Stimulated activated CD4-positive, alpha-beta T cell treated with anti-CD3 and anti-CD28 coated beads, TNF-alpha, amount 100 ng/mL, for 48 hours (primary cell): ENCODE measurements at regions not wholly inside any gene's neighbourhood (a gene's known extent, or its start where the extent isn't known, plus 50 kb on each side); places are given as distances from the start of the nearest gene placed in this dataset.

Experiments
- DNase-seq, 3 donors: peaks; one replicate each; pipeline ENCODE4 v3.0.0-alpha.2; 2020; ENCODE audit warnings: low read depth in 3 of 3

DNA sequence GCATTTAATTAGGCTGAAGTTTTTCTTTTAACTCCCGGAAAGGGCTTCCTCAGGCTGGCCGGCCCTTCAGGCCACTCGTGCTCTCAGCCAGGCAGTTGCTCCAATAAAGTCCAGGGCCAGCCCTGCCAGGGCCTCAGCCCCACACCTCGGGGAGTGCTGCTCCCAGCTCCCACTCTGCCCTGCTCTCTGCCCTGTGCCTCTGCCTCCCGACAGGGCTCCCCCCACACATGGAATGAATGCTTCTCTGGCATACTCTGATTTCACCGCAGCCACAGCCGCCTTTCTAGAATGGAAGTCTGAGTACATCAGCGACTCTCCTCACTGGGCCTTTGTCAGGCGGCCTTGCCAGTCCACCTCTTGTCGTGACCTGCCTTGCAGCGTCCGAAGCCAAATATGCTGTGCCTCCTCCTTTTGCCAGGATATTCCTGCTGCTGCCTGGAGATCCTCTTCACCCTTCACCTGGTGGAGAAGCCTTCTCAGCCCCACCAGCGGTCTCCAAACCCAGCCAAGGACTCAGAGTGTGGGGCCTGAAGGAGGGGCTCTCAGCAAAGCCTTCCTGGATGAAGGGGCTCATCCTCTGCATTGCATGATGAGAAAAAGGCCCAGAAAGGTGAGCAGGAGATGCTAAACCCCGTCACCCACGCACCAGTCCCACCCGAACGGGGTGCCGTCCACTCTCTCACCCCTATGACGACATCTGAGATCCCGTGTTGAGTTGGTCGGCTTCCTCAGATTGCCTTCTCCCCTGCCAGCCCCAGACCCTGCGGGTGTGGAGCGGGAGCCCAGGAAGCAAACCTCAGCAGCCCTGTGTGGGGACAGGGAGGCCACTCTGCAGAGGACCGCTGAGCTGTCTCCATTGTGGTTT, 472.7 kb upstream of the HS6ST1 start:
- no peak for DNase-seq

DNA sequence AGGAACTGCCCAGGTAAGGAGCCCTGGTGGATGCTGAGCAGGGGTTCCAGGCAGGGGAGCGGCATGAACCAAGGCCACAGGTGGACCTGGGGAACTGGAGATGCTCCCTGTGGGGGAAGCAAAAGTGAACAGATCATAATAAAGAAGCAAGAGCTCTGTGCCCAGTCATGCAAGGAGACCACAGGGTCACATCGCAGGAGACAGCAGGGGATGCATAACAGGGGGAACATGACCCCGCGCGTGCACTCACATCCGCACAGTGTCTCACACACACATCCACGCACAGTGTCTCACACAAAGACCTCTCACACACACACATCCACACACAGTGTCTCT, 473.3 kb upstream of the HS6ST1 start:
- no peak for DNase-seq

DNA sequence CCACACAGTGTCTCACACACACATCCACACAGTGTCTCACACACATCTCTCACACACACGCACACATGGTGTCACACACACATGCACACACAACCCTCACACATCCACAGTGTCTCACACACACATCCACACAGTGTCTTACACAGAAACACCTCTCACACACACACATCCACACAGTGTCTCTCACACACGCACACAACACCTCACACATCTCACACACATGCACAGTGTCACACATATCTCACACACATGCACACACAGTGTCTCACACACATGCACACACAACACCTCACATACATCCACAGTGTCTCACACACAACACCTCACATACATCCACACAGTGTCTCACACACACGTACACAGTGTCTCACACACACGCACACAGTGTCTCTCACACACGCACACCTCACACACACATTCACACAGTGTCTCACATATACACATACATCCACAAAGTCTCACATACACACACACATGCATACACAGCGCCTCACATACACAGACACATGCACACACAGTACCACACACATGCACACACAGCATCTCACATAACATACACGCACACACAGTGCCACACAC, 473.9 kb upstream of the HS6ST1 start:
- DNase-seq: no peak

DNA sequence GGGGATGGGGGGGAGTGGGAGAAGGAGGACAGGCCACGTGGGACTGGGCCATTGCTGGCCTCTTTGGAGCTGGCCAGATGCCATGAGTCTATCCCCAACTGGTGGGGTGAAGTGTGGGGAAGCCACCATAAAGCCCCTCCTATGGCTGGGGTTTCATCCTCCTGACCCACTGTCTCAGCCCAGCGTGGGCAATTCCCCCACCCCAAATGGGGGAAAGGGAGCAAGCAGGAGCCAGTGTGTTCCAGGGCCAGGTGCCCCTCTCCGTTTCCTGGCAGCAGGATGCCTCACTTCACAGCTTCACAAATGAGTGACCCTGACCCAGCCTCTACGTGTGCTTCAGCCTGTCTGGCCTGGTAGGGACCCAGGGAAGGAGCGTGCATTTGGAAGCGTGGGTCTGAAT, 474.7 kb upstream of the HS6ST1 start:
- DNase-seq: no peak

DNA sequence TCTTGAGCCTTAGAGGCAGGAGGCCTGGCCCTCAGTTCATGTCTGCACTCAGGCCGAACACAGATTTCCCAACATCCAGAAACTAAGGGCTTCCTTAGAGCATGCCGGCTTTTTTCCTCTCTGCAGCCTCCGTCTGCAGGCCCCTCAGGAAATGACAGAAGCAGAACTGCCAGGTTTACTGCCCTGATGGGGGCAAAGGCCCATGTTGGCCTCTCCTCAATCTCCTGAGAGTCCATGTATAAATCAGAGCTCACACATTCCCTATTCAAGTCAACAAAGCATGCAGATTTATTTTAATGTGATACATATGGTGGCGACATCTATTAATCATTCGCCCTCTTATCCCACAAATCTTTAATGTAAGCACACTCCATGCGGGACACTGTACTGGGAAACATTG, 475.6 kb upstream of the HS6ST1 start:
- no peak for DNase-seq

DNA sequence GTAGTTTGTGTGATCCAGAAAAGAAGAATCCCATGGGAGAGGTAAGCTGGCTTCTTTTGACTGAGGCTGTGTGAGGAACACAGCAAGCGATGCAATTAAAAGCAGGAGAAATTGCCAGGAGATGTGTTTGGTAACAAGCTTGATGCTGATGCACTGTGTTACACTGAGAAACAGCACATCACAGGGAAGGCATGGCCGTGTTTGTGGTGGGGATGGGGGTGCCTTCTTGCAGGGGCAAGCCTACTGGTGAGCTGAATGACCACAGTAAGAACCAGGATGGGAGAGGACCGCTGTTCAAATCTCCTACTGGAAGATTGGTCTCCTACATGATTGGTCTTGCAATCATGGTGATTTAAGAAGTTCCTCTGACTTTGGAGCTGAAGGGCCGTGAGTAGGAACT, 477.7 kb upstream of the HS6ST1 start:
- no peak for DNase-seq

DNA sequence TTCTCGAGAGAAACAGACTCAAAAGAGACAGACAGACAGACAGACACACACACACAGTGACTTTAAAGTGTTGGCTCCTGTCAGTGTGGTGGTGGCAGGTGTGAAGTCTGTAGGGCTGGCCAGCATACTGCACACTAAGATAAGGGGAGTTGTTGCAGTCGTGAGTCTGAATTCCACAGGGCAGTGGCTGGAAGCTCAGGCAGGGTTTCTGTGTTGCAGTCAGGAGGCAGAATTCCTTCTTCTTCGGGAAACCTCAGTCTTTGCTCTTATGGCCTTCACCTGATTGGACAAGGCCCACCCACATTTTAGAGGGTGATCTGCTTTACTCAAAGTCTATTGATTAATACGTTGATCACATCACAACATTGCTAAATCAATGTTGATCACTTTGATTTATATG, 478.4 kb upstream of the HS6ST1 start:
- DNase-seq: no peak

DNA sequence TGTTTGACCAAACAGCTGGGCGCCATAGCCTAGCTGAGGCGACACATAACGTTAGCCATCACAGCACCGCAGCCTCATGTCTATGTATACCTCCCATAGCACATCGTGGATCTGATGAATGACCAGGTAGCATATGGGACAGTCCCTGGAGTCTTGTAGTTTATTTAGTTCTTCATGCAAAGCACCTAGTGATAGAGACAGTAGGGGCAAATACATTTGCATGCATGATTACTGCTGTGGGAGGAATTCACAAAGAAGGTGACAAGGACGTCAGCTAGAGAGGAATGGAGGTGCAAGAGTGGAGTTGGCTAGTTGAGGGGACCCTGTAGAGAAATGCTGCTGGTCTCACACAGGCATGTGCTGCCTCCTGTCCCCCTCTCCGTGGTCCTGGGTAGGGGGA, 478.9 kb upstream of the HS6ST1 start:
- DNase-seq: no peak

DNA sequence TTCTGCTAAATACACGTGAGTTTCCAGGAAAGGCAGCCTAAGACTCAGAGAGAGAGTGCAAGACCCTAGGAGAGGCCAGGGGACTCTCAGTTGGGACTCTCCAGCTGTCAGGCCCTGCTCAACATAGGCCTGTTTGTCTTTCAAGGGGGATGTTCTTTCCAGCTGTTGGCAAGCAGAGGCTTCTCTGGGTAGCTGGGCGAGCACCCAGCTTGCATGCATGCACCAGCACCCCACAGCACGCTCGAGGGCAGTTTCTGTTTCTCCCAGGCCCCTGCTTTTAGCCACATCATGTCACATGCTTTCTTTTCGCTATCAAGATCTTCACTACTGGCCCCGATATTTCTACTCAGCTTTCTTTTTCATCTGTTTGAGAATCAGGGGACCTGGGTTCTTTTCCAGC, 479.3 kb upstream of the HS6ST1 start:
- no peak for DNase-seq

DNA sequence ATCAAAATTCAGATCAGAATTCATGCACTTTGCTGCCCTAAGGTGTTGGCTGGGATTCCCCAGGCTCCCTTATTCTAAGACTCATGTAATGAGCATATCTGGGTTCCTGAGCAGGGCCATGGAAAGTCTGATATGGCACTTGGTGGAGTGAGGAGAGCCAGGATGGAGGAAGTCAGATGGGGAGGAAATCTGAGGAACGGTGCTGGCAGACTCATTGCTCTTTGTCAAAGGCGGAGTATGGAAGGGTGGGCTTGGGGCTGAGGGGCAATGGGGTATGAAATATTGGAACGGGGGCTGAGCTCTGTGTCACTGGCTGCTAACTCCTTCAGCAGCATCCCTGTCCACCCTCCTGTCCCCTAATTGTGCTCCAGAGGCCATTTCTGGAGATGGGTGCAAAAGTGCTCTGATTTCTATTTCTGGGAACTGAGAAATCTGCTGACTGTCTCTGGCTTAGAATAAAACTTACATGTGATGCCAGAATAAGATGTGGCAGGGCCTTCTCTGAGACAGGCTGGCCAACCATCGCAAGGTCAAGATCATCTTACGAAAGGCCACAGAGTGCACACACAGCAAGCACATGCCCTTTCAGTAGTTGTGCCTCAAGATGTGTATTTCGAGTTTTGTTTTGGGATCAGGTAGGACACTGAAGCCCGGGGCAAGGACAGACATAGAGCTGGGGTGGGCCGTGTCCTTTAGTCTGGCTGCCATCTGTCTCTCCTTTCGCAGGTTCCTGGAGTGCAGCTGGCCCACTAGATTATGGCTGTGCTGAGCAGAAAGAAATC, 480.0 kb upstream of the HS6ST1 start:
- DNase-seq: no peak

DNA sequence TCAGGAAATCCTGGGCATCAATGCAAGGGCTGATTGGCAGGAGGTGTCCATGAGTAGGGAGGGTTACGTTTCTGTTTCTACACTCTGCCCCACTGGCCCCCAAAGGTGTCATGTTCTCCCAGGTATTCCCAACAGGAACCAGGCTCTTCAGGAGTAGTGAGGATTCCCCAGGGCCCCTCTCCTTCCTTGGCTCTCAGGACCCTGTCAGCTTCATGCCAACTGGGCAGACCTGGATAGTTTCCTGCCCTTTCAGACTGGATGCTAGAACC, 480.6 kb upstream of the HS6ST1 start:
- no peak for DNase-seq

DNA sequence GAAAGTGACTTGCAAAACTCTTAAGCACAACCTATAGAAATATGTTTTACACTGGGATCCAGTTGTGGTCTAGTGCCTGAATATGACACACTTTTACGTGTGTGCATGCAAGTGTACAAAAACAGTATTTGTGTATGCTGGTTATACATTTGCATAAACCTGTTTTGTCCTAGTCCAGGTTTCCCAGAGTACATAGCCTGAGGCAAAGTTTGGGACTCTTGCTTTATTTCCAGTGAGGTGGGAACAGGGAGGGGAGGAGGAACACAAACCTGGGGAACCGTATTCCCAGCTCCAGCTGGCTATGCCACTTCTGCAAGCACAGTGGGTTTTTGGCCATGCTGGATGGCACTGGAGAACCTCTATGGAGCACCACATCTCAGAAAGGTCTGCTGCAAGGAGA, 481.1 kb upstream of the HS6ST1 start:
- DNase-seq: no peak

DNA sequence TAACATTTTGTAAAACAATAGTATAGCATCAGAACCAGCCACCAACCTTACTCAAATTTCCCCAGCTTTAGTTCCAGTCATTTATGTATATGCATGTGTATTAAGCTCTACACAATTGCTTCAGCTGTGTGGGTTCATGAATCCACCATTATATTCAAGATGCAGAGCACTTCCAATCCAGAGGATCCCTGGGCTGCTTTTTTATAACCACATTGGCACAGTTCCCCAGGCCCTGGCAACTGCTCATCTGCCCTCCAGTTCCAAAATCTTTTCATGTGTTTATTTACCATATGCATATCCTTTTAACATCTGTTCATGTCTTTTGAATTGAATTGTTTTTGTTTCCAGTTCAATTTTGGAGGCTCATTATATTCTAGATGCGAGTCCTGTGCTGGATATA, 482.9 kb upstream of the HS6ST1 start:
- DNase-seq: no peak

DNA sequence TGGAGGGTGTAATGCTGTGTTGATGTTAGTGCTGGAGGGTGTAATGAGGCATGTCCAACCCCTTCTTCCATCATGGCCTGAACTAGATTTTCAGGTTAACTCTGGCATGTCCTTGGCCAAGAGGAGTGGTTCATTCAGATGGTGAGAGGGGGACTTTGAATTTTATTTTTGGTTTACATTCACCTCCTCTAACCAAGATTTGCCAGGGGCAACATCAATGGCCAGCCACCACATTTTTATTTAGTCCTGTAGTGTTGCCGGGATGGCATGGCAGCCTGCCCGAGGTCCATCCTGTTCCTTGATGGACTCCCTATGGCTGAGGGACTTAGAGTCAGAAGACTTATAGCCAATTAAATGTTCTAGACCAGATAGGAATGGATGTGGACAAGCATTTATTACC, 484.6 kb upstream of the HS6ST1 start:
- no peak for DNase-seq

DNA sequence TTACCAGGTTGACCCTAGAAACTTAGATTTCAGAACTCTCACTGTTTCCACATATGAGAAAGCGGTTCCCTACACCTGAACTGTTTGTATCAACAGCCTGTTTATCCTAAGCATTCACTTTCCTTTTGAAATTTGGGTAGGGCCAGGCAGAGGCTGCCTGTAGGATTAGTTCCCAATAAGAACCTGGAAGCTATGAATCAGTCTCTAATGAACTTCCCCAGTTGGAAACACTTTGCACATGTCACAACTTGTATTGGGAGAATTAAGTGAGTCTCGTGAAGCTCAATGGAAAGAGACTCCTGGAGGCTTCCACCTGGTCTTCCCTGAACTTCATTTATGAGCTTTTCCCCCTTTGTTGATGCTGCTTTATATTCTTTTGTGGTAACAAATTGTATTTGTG, 486.6 kb upstream of the HS6ST1 start:
- no peak for DNase-seq

DNA sequence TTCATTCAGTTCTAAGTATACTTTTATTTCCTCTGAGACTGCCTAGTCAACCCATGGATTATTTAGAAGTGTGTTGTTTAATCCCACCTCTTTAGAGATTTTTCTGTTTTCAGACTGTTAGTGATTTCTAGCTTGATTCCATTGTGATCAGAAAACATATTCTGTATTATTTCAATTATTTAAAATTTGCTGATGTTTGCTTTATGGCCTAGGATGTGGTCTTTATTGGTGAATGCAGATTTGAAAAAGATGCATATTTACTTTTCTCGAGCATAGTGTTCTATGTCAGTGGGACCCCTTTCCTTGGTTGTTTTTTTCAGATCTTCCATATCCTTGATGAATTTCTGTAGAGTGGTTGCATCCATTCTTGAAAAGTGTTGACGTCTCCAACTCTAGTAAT, 487.2 kb upstream of the HS6ST1 start:
- DNase-seq: no peak

DNA sequence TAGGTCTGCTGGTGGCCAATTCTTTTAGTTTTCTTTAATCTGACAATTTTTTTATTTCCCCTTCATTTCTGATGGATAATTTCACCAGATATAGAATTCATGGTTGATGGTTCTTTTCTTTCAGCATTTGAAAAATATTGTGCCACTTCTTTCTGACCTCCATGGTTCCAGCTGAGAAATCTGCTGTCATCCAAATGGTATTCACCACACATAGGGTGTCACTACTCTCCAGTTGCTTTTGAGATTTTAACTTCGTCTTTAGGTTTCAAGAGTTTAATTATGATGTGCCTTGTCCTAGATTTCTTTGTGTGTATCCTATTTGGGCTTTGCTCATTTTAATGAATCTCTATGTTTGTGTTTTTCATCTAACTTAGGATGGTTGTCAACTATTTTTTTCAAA, 488.6 kb upstream of the HS6ST1 start:
- DNase-seq: no peak

DNA sequence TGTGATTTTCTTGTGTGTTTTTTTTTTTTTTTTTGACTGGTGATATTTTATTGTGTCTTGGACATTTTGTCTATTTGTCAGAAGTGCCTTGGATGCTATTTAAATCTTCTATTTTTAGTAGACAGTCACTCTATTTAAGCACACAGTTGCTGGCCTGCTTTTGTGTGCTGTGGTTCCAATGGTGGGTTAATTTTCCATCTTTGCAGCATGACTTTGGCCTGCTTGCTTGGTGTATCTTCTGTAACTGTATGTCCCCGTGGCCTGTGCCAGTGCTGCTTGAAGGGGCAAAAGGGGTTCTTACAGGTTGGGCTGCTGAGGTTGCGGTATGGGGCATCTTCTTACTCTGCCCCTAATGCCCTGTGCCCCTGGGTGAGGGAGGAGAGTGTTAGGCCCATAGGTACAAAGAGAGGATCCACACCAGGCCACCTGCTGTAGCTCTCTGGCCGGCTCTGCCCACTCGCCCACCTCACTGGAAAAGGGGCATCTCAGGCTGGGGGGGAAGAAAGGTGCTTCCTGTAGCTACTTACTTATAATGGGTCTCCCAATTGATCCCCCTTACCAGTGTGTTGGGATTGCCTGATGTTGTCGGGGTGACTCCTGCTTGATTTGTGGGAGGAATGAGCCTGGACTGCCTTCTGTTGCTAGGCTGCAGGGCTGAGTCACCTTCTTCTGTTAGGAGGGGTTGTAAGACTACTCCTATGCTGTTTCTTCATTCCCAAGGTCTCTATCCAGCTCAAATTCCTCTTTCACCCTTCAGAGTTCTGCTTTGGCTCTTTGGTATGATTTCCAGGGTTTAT, 490.0 kb upstream of the HS6ST1 start:
- DNase-seq: no peak

DNA sequence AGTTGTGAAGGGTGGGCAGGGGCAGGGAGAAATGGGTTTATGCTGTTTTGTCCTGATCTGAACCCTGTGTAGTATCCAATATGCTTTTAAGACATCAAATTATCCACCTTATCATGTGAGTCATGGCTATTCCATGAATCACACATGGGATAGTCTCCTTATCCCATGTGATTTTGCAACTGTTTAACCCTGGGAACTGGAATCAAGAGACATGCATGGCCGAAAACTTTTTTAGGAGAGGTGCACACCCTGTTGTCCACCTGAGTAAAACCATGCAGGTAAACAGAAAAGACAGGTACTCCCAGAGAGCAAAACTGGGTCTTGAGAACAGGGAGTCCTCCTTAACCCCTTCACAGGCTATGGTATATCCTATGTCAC, 490.6 kb upstream of the HS6ST1 start:
- DNase-seq: no peak

DNA sequence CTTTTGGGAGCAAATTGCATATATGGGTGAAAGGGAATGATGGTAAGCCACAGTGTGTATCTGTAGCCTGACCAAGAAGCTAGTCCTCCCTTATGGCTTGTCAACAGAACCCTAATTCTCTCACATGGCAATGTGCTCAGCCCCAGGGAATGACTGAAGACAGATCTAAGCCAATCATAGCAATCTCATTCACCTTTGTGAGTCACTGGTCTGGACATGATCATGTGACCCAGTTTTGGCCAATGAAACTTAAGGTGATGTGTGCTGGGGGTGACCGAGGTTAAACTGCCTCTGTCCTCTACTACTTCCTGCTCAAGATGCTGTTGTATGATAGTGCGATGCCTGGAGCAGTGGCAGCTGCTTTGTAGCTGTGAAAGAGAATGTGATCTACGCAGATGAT, 491.2 kb upstream of the HS6ST1 start:
- DNase-seq: no peak

DNA sequence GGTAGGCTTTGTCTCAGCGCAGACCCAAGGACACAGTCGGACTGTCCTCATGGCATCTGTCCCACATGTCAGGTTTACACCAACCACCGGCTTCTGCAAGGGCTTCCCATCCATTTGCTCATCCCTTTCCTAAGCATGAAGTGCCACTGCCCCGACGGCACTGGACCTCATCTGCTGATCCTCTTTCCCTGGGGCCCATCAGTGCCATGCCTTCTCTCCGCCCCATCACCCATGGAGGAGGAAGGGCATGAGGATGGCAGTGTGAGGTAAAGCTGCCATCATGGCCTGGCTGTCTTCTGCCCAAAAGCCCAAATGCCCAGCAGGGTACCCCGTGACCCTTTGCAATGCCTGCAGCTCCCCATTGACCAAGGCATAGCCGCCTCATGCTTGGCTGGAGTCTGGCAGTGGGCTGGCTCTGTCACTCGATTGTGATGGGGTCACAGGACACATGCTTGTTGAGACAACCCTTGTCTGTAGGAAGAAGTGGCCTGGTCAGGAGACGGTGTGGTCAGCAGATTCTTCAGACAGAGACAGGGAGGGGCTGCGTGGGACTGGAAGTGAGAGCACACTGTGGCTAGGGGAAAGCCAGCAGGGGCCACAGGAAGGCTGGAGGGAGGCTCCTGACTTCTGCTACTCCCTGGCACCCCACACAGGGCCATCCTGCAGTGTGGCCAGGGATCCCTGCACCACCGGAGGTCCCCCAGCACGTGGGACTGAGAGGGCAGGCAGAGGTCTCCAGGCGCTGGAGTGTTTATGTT, 493.7 kb upstream of the HS6ST1 start:
- DNase-seq: no peak
